ENCODE measurements at regions not wholly inside any gene's neighbourhood (a gene's known extent, or its start where the extent isn't known, plus 50 kb on each side); places are given as distances from the start of the nearest gene placed in this dataset.

- H3K4me3 Mint-ChIP-seq: no peak overlapping the region
- H3K9me3 Mint-ChIP-seq: no peaks in the 10 kb centered on the region
- H3K27ac Mint-ChIP-seq: no peak overlapping the region
- ATAC-seq (no peak), DNase-seq (ENCODE audit: low spot score) (no peak)
- ChIA-PET CTCF (no interaction called here), POLR2A (interaction anchor here (0.6 kb wide), 1 partner anchor 229 kb away, joined by 3 read pairs; no protein-coding TSS in a partner anchor)
- no peaks in the 10 kb centered on the region for H3K36me3 Mint-ChIP-seq
- H3K27me3 Mint-ChIP-seq (ENCODE audit: low read depth): no peaks in the 10 kb centered on the region
- H3K4me1 Mint-ChIP-seq: no peaks in the 10 kb centered on the region
- TF ChIP-seq ZNF512 (CRISPR knock-in tag; IDR thresholded peaks at IDR 0.05; ENCODE audit: borderline replicate concordance): no peak
- no peak for TF ChIP-seq RELA (CRISPR knock-in tag; IDR thresholded peaks at IDR 0.05; ENCODE audit: borderline replicate concordance)
Observed at GRCh38 chr5:166750376-166750775, 1541.1 kb upstream of the WWC1 start.

GRCh38 chr5:166758151-166758550 lies 1533.3 kb upstream of the WWC1 start:
- ChIA-PET POLR2A (no interaction called here), CTCF (no interaction called here)
- Mint-ChIP-seq H3K9me3 (peaks cover 16% of the 10 kb centered on the region), H3K4me1 (peaks cover 2% of the 10 kb centered on the region; the same call in 1 of the 2 replicates), H3K27ac (no peak overlapping the region), H3K4me3 (no peak overlapping the region), H3K36me3 (peaks cover 3% of the 10 kb centered on the region), H3K27me3 (ENCODE audit: low read depth) (no peaks in the 10 kb centered on the region; the same call in 1 of the 2 replicates)
- no peak for ATAC-seq
- DNase-seq (ENCODE audit: low spot score): no peak
- TF ChIP-seq USF1 (CRISPR knock-in tag; IDR thresholded peaks at IDR 0.05) (no peak), JAZF1 (CRISPR knock-in tag; IDR thresholded peaks at IDR 0.05) (no peak), AR (CRISPR knock-in tag; IDR thresholded peaks at IDR 0.05) (no peak), NR3C1 (CRISPR knock-in tag; conservative IDR thresholded peaks at IDR 0.05; ENCODE audit: low read depth) (no peak), OVOL2 (CRISPR knock-in tag; IDR thresholded peaks at IDR 0.05; ENCODE audit: borderline replicate concordance) (no peak), ETV6 (CRISPR knock-in tag; IDR thresholded peaks at IDR 0.05) (no peak), ZMAT4 (CRISPR knock-in tag; IDR thresholded peaks at IDR 0.05) (no peak), CDX4 (CRISPR knock-in tag; IDR thresholded peaks at IDR 0.05; ENCODE audit: borderline replicate concordance) (no peak), ERG (CRISPR knock-in tag; IDR thresholded peaks at IDR 0.05) (no peak), ZNF425 (CRISPR knock-in tag; conservative IDR thresholded peaks at IDR 0.05) (no peak), ELF4 (CRISPR knock-in tag; IDR thresholded peaks at IDR 0.05; ENCODE audit: low read depth) (no peak), ZNF671 (CRISPR knock-in tag; IDR thresholded peaks at IDR 0.05) (no peak), ARID4B (CRISPR knock-in tag; IDR thresholded peaks at IDR 0.05; ENCODE audit: borderline replicate concordance) (no peak), ZNF281 (CRISPR knock-in tag; IDR thresholded peaks at IDR 0.05) (no peak), GABPB1 (CRISPR knock-in tag; IDR thresholded peaks at IDR 0.05) (no peak)
